GM10266 (cell line): ENCODE measurements at regions not wholly inside any gene's neighbourhood (a gene's known extent, or its start where the extent isn't known, plus 50 kb on each side); places are given as distances from the start of the nearest gene placed in this dataset.

Experiments
- DNase-seq: peaks from one replicate; pipeline ENCODE4 v3.0.0; 2012; ENCODE audit errors: extremely low spot score
- CTCF ChIP-seq: IDR thresholded peaks from 2 replicates; pipeline ENCODE4 v1.5.1; 2012; ENCODE audit warnings: mild to moderate bottlenecking, low read depth; ENCODE audit not compliant: control insufficient read depth, insufficient read depth; ENCODE audit errors: missing control alignments

- TF ChIP-seq CTCF, result no peak
- no peak for DNase-seq
Measured at GRCh38 chr6:143621876-143622605, 55.7 kb upstream of the PHACTR2 start.

- no peak for DNase-seq
Measured at GRCh38 chr6:143621159-143621873, 56.4 kb upstream of the PHACTR2 start.

GRCh38 chr6:143620447-143620846 lies 57.3 kb upstream of the PHACTR2 start:
- no peak for TF ChIP-seq CTCF
- no peak for DNase-seq

More at GRCh38 chr6:143621159-143621873, 56.4 kb upstream of the PHACTR2 start:
- no peak for TF ChIP-seq CTCF

- TF ChIP-seq CTCF, result no peak
- DNase-seq, result no peak
Measured at GRCh38 chr6:143619824-143620401, 57.9 kb upstream of the PHACTR2 start.

GRCh38 chr6:143616741-143617140 lies 61.0 kb upstream of the PHACTR2 start:
- TF ChIP-seq CTCF, result no peak
- DNase-seq, result no peak

GRCh38 chr6:143615785-143616184 lies 62.0 kb upstream of the PHACTR2 start:
- DNase-seq, result no peak
- TF ChIP-seq CTCF, result no peak

GRCh38 chr6:143614235-143614634 lies 63.5 kb upstream of the PHACTR2 start:
- TF ChIP-seq CTCF, result no peak
- no peak for DNase-seq
